DND-41 (cell line): ENCODE measurements at regions not wholly inside any gene's neighbourhood (a gene's known extent, or its start where the extent isn't known, plus 50 kb on each side); places are given as distances from the start of the nearest gene placed in this dataset.
"Not testable (repeated sequence)": the region's sequence is repeated elsewhere in the genome, so short reads cannot be mapped to it uniquely, and the experiment has no call there.

Experiments used
- ATAC-seq: fragments of 200-7000 bp; cut with Tn5 transposase; 3 replicates; pipeline ENCODE4 v1.9.1; 2021; ENCODE audit warnings: low read depth; ENCODE audit not compliant: insufficient read depth
- DNase-seq: peaks from one replicate; pipeline ENCODE4 v3.0.0-alpha.2; 2020
- H2AFZ ChIP-seq: 2 replicates; pipeline ENCODE4 v1.6.0; 2012; ENCODE audit warnings: low read depth, low read length
- H3K27ac ChIP-seq: 2 replicates; pipeline ENCODE4 v1.5.1; 2012; ENCODE audit warnings: low read length, inconsistent platforms
- H3K27me3 ChIP-seq: fragments of 200-600 bp; sonication (generic); 2 replicates; pipeline ENCODE4 v1.6.0; 2012; ENCODE audit warnings: low read length, mild to moderate bottlenecking, inconsistent platforms; ENCODE audit not compliant: insufficient read depth, poor library complexity
- H3K36me3 ChIP-seq: 2 replicates; pipeline ENCODE4 v1.5.1; 2012; ENCODE audit warnings: low read length, inconsistent platforms; ENCODE audit not compliant: insufficient read depth
- H3K4me1 ChIP-seq: 2 replicates; pipeline ENCODE4 v1.5.1; 2012; ENCODE audit warnings: mild to moderate bottlenecking, low read length; ENCODE audit not compliant: insufficient read depth
- H3K4me2 ChIP-seq: 2 replicates; pipeline ENCODE4 v1.6.0; 2012; ENCODE audit warnings: mild to moderate bottlenecking, moderate library complexity, low read length, inconsistent platforms; ENCODE audit not compliant: insufficient read depth
- H3K4me3 ChIP-seq, 2 experiments: fragments of 200-600 bp in 1 of 2; shearing (Covaris generic) in 1 of 2; 2 replicates each; pipeline ENCODE4 v1.5.1; 2012 to 2016; ENCODE audit warnings: inconsistent platforms in 2 of 2, low read length in 2 of 2, mild to moderate bottlenecking in 2 of 2, low read depth in 1 of 2, moderate library complexity in 1 of 2
- H3K79me2 ChIP-seq: 2 replicates; pipeline ENCODE4 v1.6.0; 2012; ENCODE audit warnings: low read length, inconsistent platforms; ENCODE audit not compliant: insufficient read depth
- H3K9ac ChIP-seq: 2 replicates; pipeline ENCODE4 v1.6.0; 2012; ENCODE audit warnings: low read depth, mild to moderate bottlenecking, inconsistent platforms, low read length, moderate library complexity
- H3K9me3 ChIP-seq: 2 replicates; pipeline ENCODE4 v1.5.1; 2012; ENCODE audit warnings: low read length, moderate library complexity, mild to moderate bottlenecking, inconsistent platforms; ENCODE audit not compliant: insufficient read depth, severe bottlenecking
- H4K20me1 ChIP-seq: 2 replicates; pipeline ENCODE4 v1.6.0; 2012; ENCODE audit warnings: low read length; ENCODE audit not compliant: insufficient read depth
- EZH2 ChIP-seq: IDR thresholded peaks from 3 replicates; pipeline ENCODE4 v1.6.1; 2012; ENCODE audit warnings: borderline replicate concordance, low read depth, mild to moderate bottlenecking, moderate library complexity, low read length, inconsistent platforms; ENCODE audit not compliant: severe bottlenecking
- TF ChIP-seq, protein P1 (sequence below): IDR thresholded peaks from 2 replicates; pipeline ENCODE4 v1.5.1; 2012; ENCODE audit warnings: borderline replicate concordance, low read length, moderate library complexity, mild to moderate bottlenecking; ENCODE audit not compliant: poor library complexity, severe bottlenecking; ENCODE audit errors: extremely low read depth

- no peak overlapping the region for H3K4me3 ChIP-seq
- H2AFZ ChIP-seq = no peak overlapping the region
- H3K9ac ChIP-seq = no peak overlapping the region
- no peaks in the 10 kb centered on the region for H3K9me3 ChIP-seq
- TF ChIP-seq, protein P1, sequence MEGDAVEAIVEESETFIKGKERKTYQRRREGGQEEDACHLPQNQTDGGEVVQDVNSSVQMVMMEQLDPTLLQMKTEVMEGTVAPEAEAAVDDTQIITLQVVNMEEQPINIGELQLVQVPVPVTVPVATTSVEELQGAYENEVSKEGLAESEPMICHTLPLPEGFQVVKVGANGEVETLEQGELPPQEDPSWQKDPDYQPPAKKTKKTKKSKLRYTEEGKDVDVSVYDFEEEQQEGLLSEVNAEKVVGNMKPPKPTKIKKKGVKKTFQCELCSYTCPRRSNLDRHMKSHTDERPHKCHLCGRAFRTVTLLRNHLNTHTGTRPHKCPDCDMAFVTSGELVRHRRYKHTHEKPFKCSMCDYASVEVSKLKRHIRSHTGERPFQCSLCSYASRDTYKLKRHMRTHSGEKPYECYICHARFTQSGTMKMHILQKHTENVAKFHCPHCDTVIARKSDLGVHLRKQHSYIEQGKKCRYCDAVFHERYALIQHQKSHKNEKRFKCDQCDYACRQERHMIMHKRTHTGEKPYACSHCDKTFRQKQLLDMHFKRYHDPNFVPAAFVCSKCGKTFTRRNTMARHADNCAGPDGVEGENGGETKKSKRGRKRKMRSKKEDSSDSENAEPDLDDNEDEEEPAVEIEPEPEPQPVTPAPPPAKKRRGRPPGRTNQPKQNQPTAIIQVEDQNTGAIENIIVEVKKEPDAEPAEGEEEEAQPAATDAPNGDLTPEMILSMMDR = no peak
- TF ChIP-seq EZH2 = no peak
- no peak for ATAC-seq
- no peaks in the 10 kb centered on the region for H3K27me3 ChIP-seq
- H3K4me2 ChIP-seq = no peak overlapping the region
- no peaks in the 10 kb centered on the region for H3K4me1 ChIP-seq
- no peaks in the 10 kb centered on the region for H3K79me2 ChIP-seq
- H4K20me1 ChIP-seq = no peaks in the 10 kb centered on the region
- no peaks in the 10 kb centered on the region for H3K36me3 ChIP-seq
- DNase-seq = no peak
- no peak overlapping the region for H3K27ac ChIP-seq
Measured at GRCh38 chr12:131197490-131197889, 243.8 kb downstream of the ADGRD1 start.

GRCh38 chr12:131199221-131199620, 245.5 kb downstream of the ADGRD1 start:
- Histone ChIP-seq H3K27ac (no peak overlapping the region), H3K4me3 (no peak overlapping the region), H3K36me3 (no peaks in the 10 kb centered on the region), H3K4me1 (no peaks in the 10 kb centered on the region), H3K4me2 (no peak overlapping the region), H2AFZ (no peak overlapping the region), H3K27me3 (no peaks in the 10 kb centered on the region), H4K20me1 (no peaks in the 10 kb centered on the region), H3K79me2 (no peaks in the 10 kb centered on the region), H3K9ac (no peak overlapping the region), H3K9me3 (no peaks in the 10 kb centered on the region)
- ATAC-seq (no peak), DNase-seq (no peak)
- no peak for TF ChIP-seq EZH2
- TF ChIP-seq, protein P1 = no peak

DNA sequence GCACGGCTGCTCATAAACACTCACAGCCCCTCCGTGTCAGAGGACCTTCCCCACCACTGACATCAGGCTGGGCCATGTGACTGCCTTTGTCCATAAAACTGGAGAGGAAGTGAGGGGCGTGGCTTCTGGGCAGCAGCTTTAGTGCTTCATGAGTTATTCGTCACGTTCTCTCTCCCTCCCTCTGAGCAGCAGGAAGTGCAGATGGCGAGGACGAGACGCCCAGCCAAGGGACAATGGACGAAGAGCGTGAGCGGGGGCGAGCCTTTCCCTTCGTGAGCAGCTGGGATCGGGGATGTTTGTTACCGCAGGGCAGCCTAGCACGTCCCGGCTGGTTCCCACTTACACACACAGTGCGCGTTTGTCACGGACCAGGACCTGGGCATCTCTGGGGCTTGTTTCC, 248.2 kb downstream of the ADGRD1 start:
- H3K9me3 ChIP-seq, H3K27me3 ChIP-seq, H3K4me3 ChIP-seq, H3K36me3 ChIP-seq, H3K9ac ChIP-seq, H4K20me1 ChIP-seq, H3K79me2 ChIP-seq, H3K27ac ChIP-seq, H3K4me2 ChIP-seq, DNase-seq, H2AFZ ChIP-seq, H3K4me1 ChIP-seq, ATAC-seq: not testable (repeated sequence)

DNA sequence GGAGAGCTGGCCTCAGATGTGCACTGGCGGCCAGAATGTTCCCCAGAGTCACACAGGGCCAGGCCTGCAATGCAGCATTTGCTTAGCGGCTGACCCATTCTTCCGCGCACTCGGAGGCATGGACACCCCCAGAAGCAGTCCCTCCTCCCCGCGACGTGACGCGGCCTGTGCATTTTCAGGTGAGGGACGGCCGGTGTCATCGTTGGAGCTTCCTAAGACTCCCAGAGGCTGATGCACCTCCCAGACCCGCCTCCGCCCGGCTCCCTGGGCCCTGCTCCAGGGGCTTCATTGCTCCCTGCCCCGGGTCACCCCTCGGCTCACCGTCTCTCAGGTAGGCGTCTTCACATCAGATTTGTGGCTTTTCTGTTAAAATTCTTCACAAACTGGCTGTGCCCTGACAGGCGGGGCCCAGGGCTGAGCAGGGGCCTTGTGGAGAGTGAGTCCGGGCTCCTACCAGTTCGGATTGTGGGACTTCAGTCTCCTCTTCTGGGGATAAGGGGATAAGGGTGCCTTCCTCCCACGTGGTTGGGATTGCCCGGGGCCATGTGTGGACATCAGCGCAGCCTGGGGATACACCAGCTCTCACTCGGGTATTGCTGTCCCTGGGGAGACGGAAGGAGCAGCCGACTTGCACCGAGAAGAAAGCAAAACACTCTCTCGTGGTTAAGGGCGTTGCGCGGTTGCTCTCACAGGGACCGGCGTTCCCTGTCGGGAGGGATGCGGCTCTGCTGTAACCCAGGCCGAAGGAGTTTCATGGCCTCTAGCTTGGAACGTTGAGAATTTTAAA, 249.1 kb downstream of the ADGRD1 start:
- Histone ChIP-seq H3K79me2 (no peaks in the 10 kb centered on the region), H3K9ac (no peak overlapping the region), H3K4me2 (no peak overlapping the region), H2AFZ (no peak overlapping the region), H3K27ac (no peak overlapping the region), H3K36me3 (no peaks in the 10 kb centered on the region), H3K9me3 (no peaks in the 10 kb centered on the region), H4K20me1 (no peaks in the 10 kb centered on the region), H3K4me1 (no peaks in the 10 kb centered on the region), H3K4me3 (no peak overlapping the region), H3K27me3 (no peaks in the 10 kb centered on the region)
- ATAC-seq (no peak), DNase-seq (no peak)
- TF ChIP-seq EZH2 = no peak
- TF ChIP-seq, protein P1 = no peak
